H9 (cell line): ENCODE measurements at regions not wholly inside any gene's neighbourhood (a gene's known extent, or its start where the extent isn't known, plus 50 kb on each side); places are given as distances from the start of the nearest gene placed in this dataset.

Experiments
- DNase-seq: peaks from one replicate; pipeline ENCODE4 v3.0.0-alpha.2; 2017
- H2AFZ ChIP-seq: one replicate; pipeline ENCODE4 v1.6.1; 2013; ENCODE audit warnings: mild to moderate bottlenecking, low read length, control low read depth, moderate library complexity
- H2AK5ac ChIP-seq: 2 replicates; pipeline ENCODE4 v1.6.1; 2013; ENCODE audit warnings: low read length, control low read depth, mixed read lengths; ENCODE audit not compliant: insufficient read length
- H2BK120ac ChIP-seq: one replicate; pipeline ENCODE4 v1.6.1; 2013; ENCODE audit warnings: low read depth, mild to moderate bottlenecking, low read length, control low read depth, inconsistent platforms; ENCODE audit not compliant: poor library complexity, severe bottlenecking
- H2BK12ac ChIP-seq: 2 replicates; pipeline ENCODE4 v1.6.1; 2013; ENCODE audit warnings: low read length, control low read depth, mixed read lengths, low read depth; ENCODE audit not compliant: insufficient read length
- H2BK15ac ChIP-seq: 2 replicates; pipeline ENCODE4 v1.6.1; 2013; ENCODE audit warnings: low read depth, low read length, control low read depth
- H2BK20ac ChIP-seq: one replicate; pipeline ENCODE4 v1.6.1; 2013; ENCODE audit warnings: low read depth, mild to moderate bottlenecking, low read length, control low read depth, inconsistent platforms; ENCODE audit not compliant: poor library complexity, severe bottlenecking
- H2BK5ac ChIP-seq: 2 replicates; pipeline ENCODE4 v1.6.1; 2013; ENCODE audit warnings: low read length, control low read depth, mixed read lengths; ENCODE audit not compliant: insufficient read length
- H3K14ac ChIP-seq: 2 replicates; pipeline ENCODE4 v1.6.1; 2013; ENCODE audit warnings: low read length, control low read depth; ENCODE audit not compliant: insufficient read depth
- H3K18ac ChIP-seq: 2 replicates; pipeline ENCODE4 v1.6.1; 2013; ENCODE audit warnings: low read depth, mild to moderate bottlenecking, mixed read lengths, low read length, control low read depth; ENCODE audit not compliant: insufficient read length
- H3K23ac ChIP-seq: 2 replicates; pipeline ENCODE4 v1.6.1; 2013; ENCODE audit warnings: low read length, control low read depth, mixed read lengths, low read depth; ENCODE audit not compliant: insufficient read length
- H3K23me2 ChIP-seq: 2 replicates; pipeline ENCODE4 v1.6.1; 2013; ENCODE audit warnings: low read depth, mild to moderate bottlenecking, mixed read lengths, low read length, control low read depth; ENCODE audit not compliant: insufficient read length, poor library complexity, severe bottlenecking
- H3K27ac ChIP-seq: 2 replicates; pipeline ENCODE4 v1.5.1; 2013; ENCODE audit warnings: low read length, control low read depth, mixed read lengths, low read depth; ENCODE audit not compliant: insufficient read length
- H3K27me3 ChIP-seq: 2 replicates; pipeline ENCODE4 v1.6.1; 2013; ENCODE audit warnings: low read length, control low read depth, inconsistent platforms; ENCODE audit not compliant: insufficient read depth
- H3K4ac ChIP-seq: 2 replicates; pipeline ENCODE4 v1.6.1; 2013; ENCODE audit warnings: low read depth, mild to moderate bottlenecking, control low read depth, inconsistent platforms, low read length, moderate library complexity
- H3K4me1 ChIP-seq: 2 replicates; pipeline ENCODE4 v1.6.1; 2013; ENCODE audit warnings: low read length, control low read depth, inconsistent platforms; ENCODE audit not compliant: insufficient read depth
- H3K4me2 ChIP-seq: 2 replicates; pipeline ENCODE4 v1.6.1; 2013; ENCODE audit warnings: low read length, control low read depth, mixed read lengths; ENCODE audit not compliant: insufficient read length, insufficient read depth
- H3K56ac ChIP-seq: 2 replicates; pipeline ENCODE4 v1.6.1; 2013; ENCODE audit warnings: low read depth, mild to moderate bottlenecking, mixed read lengths, low read length, control low read depth; ENCODE audit not compliant: insufficient read length
- H3K79me1 ChIP-seq: 2 replicates; pipeline ENCODE4 v1.6.1; 2013; ENCODE audit warnings: low read depth, mild to moderate bottlenecking, moderate library complexity, low read length, control low read depth, inconsistent platforms; ENCODE audit not compliant: insufficient read depth, poor library complexity, severe bottlenecking
- H3K79me2 ChIP-seq: 2 replicates; pipeline ENCODE4 v1.6.1; 2013; ENCODE audit warnings: low read length, control low read depth, inconsistent platforms; ENCODE audit not compliant: insufficient read depth
- H3K9ac ChIP-seq: 2 replicates; pipeline ENCODE4 v1.6.1; 2013; ENCODE audit warnings: low read length, control low read depth, mixed read lengths; ENCODE audit not compliant: insufficient read length; ENCODE audit errors: extremely low read depth
- H3K9me3 ChIP-seq: one replicate; pipeline ENCODE4 v1.6.1; 2013; ENCODE audit warnings: low read depth, low read length, inconsistent platforms; ENCODE audit not compliant: control insufficient read depth
- H3T11ph ChIP-seq: one replicate; pipeline ENCODE4 v1.6.1; 2013; ENCODE audit warnings: mild to moderate bottlenecking, low read length, control low read depth, inconsistent platforms
- H4K20me1 ChIP-seq: one replicate; pipeline ENCODE4 v1.6.1; 2013; ENCODE audit not compliant: control insufficient read depth, insufficient read length, insufficient read depth
- H4K5ac ChIP-seq: 2 replicates; pipeline ENCODE4 v1.6.1; 2013; ENCODE audit warnings: low read depth, mild to moderate bottlenecking, mixed read lengths, low read length, control low read depth; ENCODE audit not compliant: insufficient read length
- H4K8ac ChIP-seq: replicated peaks from 2 replicates; pipeline ENCODE4 v1.6.1; 2013; ENCODE audit warnings: low read length, control low read depth, mixed read lengths, low read depth; ENCODE audit not compliant: insufficient read length
- H4K91ac ChIP-seq: 2 replicates; pipeline ENCODE4 v1.6.1; 2013; ENCODE audit warnings: low read depth, mild to moderate bottlenecking, moderate library complexity, mixed read lengths, low read length, control low read depth; ENCODE audit not compliant: insufficient read length
- H3K27ac Mint-ChIP-seq, 3 experiments: 2 replicates in 2 of 3; 3 replicates in 1 of 3; pipeline ENCODE4 v1.8.0; 2020 to 2021; ENCODE audit warnings: mixed read lengths in 3 of 3, mild to moderate bottlenecking in 1 of 3, moderate library complexity in 1 of 3
- H3K27me3 Mint-ChIP-seq: 2 replicates; pipeline ENCODE4 v1.8.0; 2021; ENCODE audit warnings: low read depth, mild to moderate bottlenecking, moderate library complexity, mixed read lengths
- H3K36me3 Mint-ChIP-seq, 3 experiments: 2 replicates in 2 of 3; 3 replicates in 1 of 3; pipeline ENCODE4 v1.8.0; 2020 to 2021; ENCODE audit warnings: low read depth in 3 of 3, mixed read lengths in 3 of 3; ENCODE audit not compliant: insufficient read depth in 1 of 3
- H3K4me1 Mint-ChIP-seq, 2 experiments: 2 replicates each; pipeline ENCODE4 v1.8.0; 2020; ENCODE audit warnings: mixed read lengths in 2 of 2
- H3K4me3 Mint-ChIP-seq, 2 experiments: 2 replicates in 1 of 2; 3 replicates in 1 of 2; pipeline ENCODE4 v1.8.0; 2020 to 2021; ENCODE audit warnings: mild to moderate bottlenecking in 2 of 2, mixed read lengths in 2 of 2, moderate library complexity in 1 of 2
- H3K9me3 Mint-ChIP-seq, 2 experiments: 2 replicates in 1 of 2; 3 replicates in 1 of 2; pipeline ENCODE4 v1.8.0; 2020; ENCODE audit warnings: mild to moderate bottlenecking in 2 of 2, mixed read lengths in 2 of 2, moderate library complexity in 1 of 2
- CTCF ChIP-seq: fragments of 200-600 bp; sonication (generic); conservative IDR thresholded peaks from 3 replicates; pipeline ENCODE4 v1.8.0; 2021; ENCODE audit warnings: antibody characterized with exemption, mild to moderate bottlenecking
- WGBS: extraction: QIAGEN DNeasy Blood & Tissue Kit; methylation state at CpG from one replicate; pipeline ENCODE4 v1.1.7; 2013; ENCODE audit warnings: missing lambda C conversion rate, low lambda C conversion rate, mixed read lengths; ENCODE audit not compliant: insufficient read length; ENCODE audit errors: extremely low coverage; 5-methylcytosine and 5-hydroxymethylcytosine counted together

GRCh38 chr9:129520082-129520481 is 100.8 kb downstream of the C9orf50 start:
- no peak for TF ChIP-seq CTCF
- no peaks in the 10 kb centered on the region for H3K23me2 ChIP-seq
- no peak overlapping the region for H3K27ac ChIP-seq
- no peak overlapping the region for H4K5ac ChIP-seq
- no peak overlapping the region for H3K9ac ChIP-seq
- Mint-ChIP-seq H3K9me3 (peaks cover 13 to 14% of the 10 kb centered on the region in 2 experiments), H3K27ac (no peak overlapping the region), H3K27me3 (peaks cover 5% of the 10 kb centered on the region; the same call in 1 of the 2 replicates), H3K4me1 (peaks cover 19 to 25% of the 10 kb centered on the region in 2 experiments), H3K4me3 (no peak overlapping the region; a peak in 1 of 5 replicates), H3K36me3 (peaks cover 0 to 15% (median 2%) of the 10 kb centered on the region in 3 experiments; a peak in 2 of 7 replicates)
- no peak overlapping the region for H2BK12ac ChIP-seq
- no peak overlapping the region for H4K91ac ChIP-seq
- H3K79me2 ChIP-seq: no peaks in the 10 kb centered on the region
- H2BK15ac ChIP-seq: no peak overlapping the region
- no peak overlapping the region for H4K8ac ChIP-seq
- H2AFZ ChIP-seq: no peak overlapping the region
- no peak overlapping the region for H3K23ac ChIP-seq
- no peak overlapping the region for H3K4me2 ChIP-seq
- no peak overlapping the region for H2AK5ac ChIP-seq
- DNase-seq: no peak
- no peak overlapping the region for H2BK120ac ChIP-seq
- H3T11ph ChIP-seq: no peak overlapping the region
- H3K4me1 ChIP-seq: peaks cover 10% of the 10 kb centered on the region; the same call in 1 of the 2 replicates
- no peak overlapping the region for H3K18ac ChIP-seq
- H3K14ac ChIP-seq: no peak overlapping the region
- no peak overlapping the region for H2BK5ac ChIP-seq
- WGBS: no CpG with 5 or more reads among the region's 3 CpGs
- no peaks in the 10 kb centered on the region for H3K79me1 ChIP-seq
- no peaks in the 10 kb centered on the region for H3K27me3 ChIP-seq
- no peak overlapping the region for H3K56ac ChIP-seq
- no peak overlapping the region for H3K4ac ChIP-seq
- no peak overlapping the region for H2BK20ac ChIP-seq
- peaks cover under 1% of the 10 kb centered on the region for H3K9me3 ChIP-seq
- H4K20me1 ChIP-seq: no peaks in the 10 kb centered on the region
